SHP77 (cell line): ENCODE measurements at regions not wholly inside any gene's neighbourhood (a gene's known extent, or its start where the extent isn't known, plus 50 kb on each side); places are given as distances from the start of the nearest gene placed in this dataset.
"Not testable (repeated sequence)": the region's sequence is repeated elsewhere in the genome, so short reads cannot be mapped to it uniquely, and the experiment has no call there.

Source experiments
- DNase-seq, 2 experiments: peaks; one replicate each; lab custom pipeline; 2025; lab: John Stamatoyannopoulos, UW

- no peak for DNase-seq
Observed at GRCh38 chr6:112879920-112880413, 532.8 kb downstream of the RFPL4B start.

GRCh38 chr6:112881027-112881426 lies 533.9 kb downstream of the RFPL4B start:
- DNase-seq, result no peak

- no peak for DNase-seq
Observed at GRCh38 chr6:112881828-112882780, 535.0 kb downstream of the RFPL4B start.

GRCh38 chr6:112883095-112883494 lies 536.0 kb downstream of the RFPL4B start:
- DNase-seq, result no peak

GRCh38 chr6:112886415-112886814 lies 539.3 kb downstream of the RFPL4B start:
- DNase-seq, result no peak

- not testable (repeated sequence) for DNase-seq
Observed at GRCh38 chr6:112887424-112887823, 540.3 kb downstream of the RFPL4B start.

- DNase-seq, result no peak
Observed at GRCh38 chr6:112899541-112899940, 552.4 kb downstream of the RFPL4B start.

- DNase-seq, result no peak
Observed at GRCh38 chr6:112903361-112903760, 556.2 kb downstream of the RFPL4B start.

GRCh38 chr6:112906726-112907125 lies 559.6 kb downstream of the RFPL4B start:
- peak; percentile 71 to 76 for DNase-seq

- no peak for DNase-seq
Observed at GRCh38 chr6:112909781-112910180, 562.7 kb downstream of the RFPL4B start.

- DNase-seq, result no peak
Observed at GRCh38 chr6:112910256-112910655, 563.1 kb downstream of the RFPL4B start.

- no peak for DNase-seq
Observed at GRCh38 chr6:112911959-112912358, 564.8 kb downstream of the RFPL4B start.

GRCh38 chr6:112912416-112913101 lies 565.4 kb downstream of the RFPL4B start:
- no peak for DNase-seq

GRCh38 chr6:112919744-112920143 lies 572.6 kb downstream of the RFPL4B start:
- DNase-seq, result not testable (repeated sequence)

- DNase-seq, result no peak
Observed at GRCh38 chr6:112920994-112921393, 573.9 kb downstream of the RFPL4B start.

- no peak for DNase-seq
Observed at GRCh38 chr6:112923940-112924587, 576.9 kb downstream of the RFPL4B start.

- DNase-seq, result no peak
Observed at GRCh38 chr6:112925702-112926101, 578.6 kb downstream of the RFPL4B start.

GRCh38 chr6:112927641-112928320 lies 580.7 kb downstream of the RFPL4B start:
- DNase-seq, result no peak

- no peak for DNase-seq
Observed at GRCh38 chr6:112929641-112930040, 582.5 kb downstream of the RFPL4B start.

GRCh38 chr6:112931832-112932231 lies 584.7 kb downstream of the RFPL4B start:
- no peak for DNase-seq

GRCh38 chr6:112933947-112934346 lies 586.8 kb downstream of the RFPL4B start:
- no peak for DNase-seq
